ENCODE measurements at regions not wholly inside any gene's neighbourhood (a gene's known extent, or its start where the extent isn't known, plus 50 kb on each side); places are given as distances from the start of the nearest gene placed in this dataset.

- TF ChIP-seq CTCF (IDR thresholded peaks at IDR 0.05) = no peak
- TF ChIP-seq POLR2A (IDR thresholded peaks at IDR 0.05) = no peak
Measured at GRCh38 chr3:61439122-61439458, 122.3 kb upstream of the PTPRG start.
